HCT116 (cell line): ENCODE measurements at regions not wholly inside any gene's neighbourhood (a gene's known extent, or its start where the extent isn't known, plus 50 kb on each side); places are given as distances from the start of the nearest gene placed in this dataset.

Source experiments
- ELF1 ChIP-seq: IDR thresholded peaks from 2 replicates; pipeline ENCODE4 v1.6.1; 2012; ENCODE audit warnings: low read depth, borderline replicate concordance
- EZH2 ChIP-seq: fragments of 200-600 bp; sonication (generic); IDR thresholded peaks from 2 replicates; pipeline ENCODE4 v1.6.1; 2017; ENCODE audit warnings: antibody characterized with exemption, mixed run types
- EZH2phosphoT487 ChIP-seq: fragments of 200-600 bp; IDR thresholded peaks from 2 replicates; pipeline ENCODE4 v1.6.1; 2018; ENCODE audit warnings: antibody characterized with exemption, borderline replicate concordance
- POLR2A ChIP-seq: IDR thresholded peaks from 2 replicates; pipeline ENCODE4 v1.7.0; 2011; ENCODE audit warnings: borderline replicate concordance; ENCODE audit not compliant: insufficient read depth, insufficient read length; ENCODE audit errors: extremely low read depth
- POLR2AphosphoS5 ChIP-seq: IDR thresholded peaks from 2 replicates; pipeline ENCODE4 v1.6.1; 2011; ENCODE audit warnings: mild to moderate bottlenecking, low read depth, low read length, moderate library complexity
- SIN3A ChIP-seq: IDR thresholded peaks from 2 replicates; pipeline ENCODE4 v1.6.1; 2012; ENCODE audit warnings: low read depth
- TCF7L2 ChIP-seq: IDR thresholded peaks from 2 replicates; pipeline ENCODE4 v1.7.0; 2011; ENCODE audit warnings: borderline replicate concordance, inconsistent platforms; ENCODE audit not compliant: insufficient read depth, insufficient read length; ENCODE audit errors: extremely low read depth
- YY1 ChIP-seq: IDR thresholded peaks from 2 replicates; pipeline ENCODE4 v1.6.1; 2011; ENCODE audit warnings: low read length, low read depth, moderate library complexity, mild to moderate bottlenecking; ENCODE audit not compliant: insufficient replicate concordance; ENCODE audit errors: extremely low read depth
- TF ChIP-seq, protein P1 (sequence below): IDR thresholded peaks from 2 replicates; pipeline ENCODE4 v1.6.1; 2011; ENCODE audit warnings: mild to moderate bottlenecking, low read length, moderate library complexity; ENCODE audit not compliant: insufficient replicate concordance; ENCODE audit errors: extremely low read depth
- TF ChIP-seq, protein P2 (sequence below), 3 experiments: fragments of 200-600 bp in 1 of 3; sonication (generic) in 1 of 3; IDR thresholded peaks in 2 of 3; conservative IDR thresholded peaks in 1 of 3; 2 replicates each; pipeline ENCODE4 v1.5.1; 2012 to 2017; ENCODE audit warnings: low read depth in 2 of 3, low read length in 2 of 3, antibody characterized with exemption in 1 of 3, borderline replicate concordance in 1 of 3, control low read depth in 1 of 3, mild to moderate bottlenecking in 1 of 3, mixed read lengths in 1 of 3, mixed run types in 1 of 3, moderate library complexity in 1 of 3; ENCODE audit not compliant: insufficient read depth in 1 of 3
- TF ChIP-seq, protein P3 (sequence below): IDR thresholded peaks from 2 replicates; pipeline ENCODE4 v1.6.1; 2012; ENCODE audit warnings: low read depth
- TF ChIP-seq, protein P4 (sequence below): IDR thresholded peaks from 2 replicates; pipeline ENCODE4 v1.6.1; 2012

DNA sequence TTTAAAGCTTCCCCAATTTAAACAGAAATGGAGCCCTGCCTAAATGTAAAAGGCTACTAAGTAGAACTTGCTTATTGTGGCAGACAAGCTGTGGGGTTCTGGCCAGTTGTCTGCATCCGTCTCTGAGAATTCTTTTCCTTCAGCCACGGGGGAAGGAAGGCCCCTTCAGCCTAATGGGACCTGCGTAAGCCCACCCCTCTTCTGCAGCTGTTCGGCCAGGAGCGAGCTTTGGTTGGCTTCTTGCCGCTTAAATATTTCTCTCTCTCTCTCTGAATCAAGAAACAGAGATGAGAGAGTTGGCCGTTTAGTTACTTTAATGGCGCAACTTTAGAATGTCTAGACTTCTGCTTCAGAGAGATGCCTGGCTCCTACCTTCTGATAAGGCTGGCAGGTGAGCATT, 151.7 kb upstream of the PROK2 start:
- TF ChIP-seq EZH2phosphoT487 (no peak), POLR2AphosphoS5 (no peak), EZH2 (no peak), TCF7L2 (no peak), POLR2A (no peak), ELF1 (no peak), SIN3A (no peak), YY1 (no peak)
- TF ChIP-seq, protein P1, sequence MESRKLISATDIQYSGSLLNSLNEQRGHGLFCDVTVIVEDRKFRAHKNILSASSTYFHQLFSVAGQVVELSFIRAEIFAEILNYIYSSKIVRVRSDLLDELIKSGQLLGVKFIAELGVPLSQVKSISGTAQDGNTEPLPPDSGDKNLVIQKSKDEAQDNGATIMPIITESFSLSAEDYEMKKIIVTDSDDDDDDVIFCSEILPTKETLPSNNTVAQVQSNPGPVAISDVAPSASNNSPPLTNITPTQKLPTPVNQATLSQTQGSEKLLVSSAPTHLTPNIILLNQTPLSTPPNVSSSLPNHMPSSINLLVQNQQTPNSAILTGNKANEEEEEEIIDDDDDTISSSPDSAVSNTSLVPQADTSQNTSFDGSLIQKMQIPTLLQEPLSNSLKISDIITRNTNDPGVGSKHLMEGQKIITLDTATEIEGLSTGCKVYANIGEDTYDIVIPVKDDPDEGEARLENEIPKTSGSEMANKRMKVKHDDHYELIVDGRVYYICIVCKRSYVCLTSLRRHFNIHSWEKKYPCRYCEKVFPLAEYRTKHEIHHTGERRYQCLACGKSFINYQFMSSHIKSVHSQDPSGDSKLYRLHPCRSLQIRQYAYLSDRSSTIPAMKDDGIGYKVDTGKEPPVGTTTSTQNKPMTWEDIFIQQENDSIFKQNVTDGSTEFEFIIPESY, result no peak
- TF ChIP-seq, protein P2, sequence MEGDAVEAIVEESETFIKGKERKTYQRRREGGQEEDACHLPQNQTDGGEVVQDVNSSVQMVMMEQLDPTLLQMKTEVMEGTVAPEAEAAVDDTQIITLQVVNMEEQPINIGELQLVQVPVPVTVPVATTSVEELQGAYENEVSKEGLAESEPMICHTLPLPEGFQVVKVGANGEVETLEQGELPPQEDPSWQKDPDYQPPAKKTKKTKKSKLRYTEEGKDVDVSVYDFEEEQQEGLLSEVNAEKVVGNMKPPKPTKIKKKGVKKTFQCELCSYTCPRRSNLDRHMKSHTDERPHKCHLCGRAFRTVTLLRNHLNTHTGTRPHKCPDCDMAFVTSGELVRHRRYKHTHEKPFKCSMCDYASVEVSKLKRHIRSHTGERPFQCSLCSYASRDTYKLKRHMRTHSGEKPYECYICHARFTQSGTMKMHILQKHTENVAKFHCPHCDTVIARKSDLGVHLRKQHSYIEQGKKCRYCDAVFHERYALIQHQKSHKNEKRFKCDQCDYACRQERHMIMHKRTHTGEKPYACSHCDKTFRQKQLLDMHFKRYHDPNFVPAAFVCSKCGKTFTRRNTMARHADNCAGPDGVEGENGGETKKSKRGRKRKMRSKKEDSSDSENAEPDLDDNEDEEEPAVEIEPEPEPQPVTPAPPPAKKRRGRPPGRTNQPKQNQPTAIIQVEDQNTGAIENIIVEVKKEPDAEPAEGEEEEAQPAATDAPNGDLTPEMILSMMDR (IDR thresholded peaks at IDR 0.05 in 2 of 3, conservative IDR thresholded peaks at IDR 0.05 in 1 of 3; ENCODE audit: borderline replicate concordance in 1 of 3, insufficient read depth in 1 of 3, low read depth in 2 of 3, low read length in 2 of 3), result no peak
- TF ChIP-seq, protein P3, sequence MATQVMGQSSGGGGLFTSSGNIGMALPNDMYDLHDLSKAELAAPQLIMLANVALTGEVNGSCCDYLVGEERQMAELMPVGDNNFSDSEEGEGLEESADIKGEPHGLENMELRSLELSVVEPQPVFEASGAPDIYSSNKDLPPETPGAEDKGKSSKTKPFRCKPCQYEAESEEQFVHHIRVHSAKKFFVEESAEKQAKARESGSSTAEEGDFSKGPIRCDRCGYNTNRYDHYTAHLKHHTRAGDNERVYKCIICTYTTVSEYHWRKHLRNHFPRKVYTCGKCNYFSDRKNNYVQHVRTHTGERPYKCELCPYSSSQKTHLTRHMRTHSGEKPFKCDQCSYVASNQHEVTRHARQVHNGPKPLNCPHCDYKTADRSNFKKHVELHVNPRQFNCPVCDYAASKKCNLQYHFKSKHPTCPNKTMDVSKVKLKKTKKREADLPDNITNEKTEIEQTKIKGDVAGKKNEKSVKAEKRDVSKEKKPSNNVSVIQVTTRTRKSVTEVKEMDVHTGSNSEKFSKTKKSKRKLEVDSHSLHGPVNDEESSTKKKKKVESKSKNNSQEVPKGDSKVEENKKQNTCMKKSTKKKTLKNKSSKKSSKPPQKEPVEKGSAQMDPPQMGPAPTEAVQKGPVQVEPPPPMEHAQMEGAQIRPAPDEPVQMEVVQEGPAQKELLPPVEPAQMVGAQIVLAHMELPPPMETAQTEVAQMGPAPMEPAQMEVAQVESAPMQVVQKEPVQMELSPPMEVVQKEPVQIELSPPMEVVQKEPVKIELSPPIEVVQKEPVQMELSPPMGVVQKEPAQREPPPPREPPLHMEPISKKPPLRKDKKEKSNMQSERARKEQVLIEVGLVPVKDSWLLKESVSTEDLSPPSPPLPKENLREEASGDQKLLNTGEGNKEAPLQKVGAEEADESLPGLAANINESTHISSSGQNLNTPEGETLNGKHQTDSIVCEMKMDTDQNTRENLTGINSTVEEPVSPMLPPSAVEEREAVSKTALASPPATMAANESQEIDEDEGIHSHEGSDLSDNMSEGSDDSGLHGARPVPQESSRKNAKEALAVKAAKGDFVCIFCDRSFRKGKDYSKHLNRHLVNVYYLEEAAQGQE, result no peak
- TF ChIP-seq, protein P4, sequence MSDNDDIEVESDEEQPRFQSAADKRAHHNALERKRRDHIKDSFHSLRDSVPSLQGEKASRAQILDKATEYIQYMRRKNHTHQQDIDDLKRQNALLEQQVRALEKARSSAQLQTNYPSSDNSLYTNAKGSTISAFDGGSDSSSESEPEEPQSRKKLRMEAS, result no peak
